CD4-positive, alpha-beta memory T cell (primary cell): ENCODE measurements at regions not wholly inside any gene's neighbourhood (a gene's known extent, or its start where the extent isn't known, plus 50 kb on each side); places are given as distances from the start of the nearest gene placed in this dataset.

ENCODE experiments used
- CTCF ChIA-PET: fragments of 350-600 bp; sonication (Branson Sonifier 250); formaldehyde crosslinking; loops from one replicate; lab custom pipeline; 2021; ENCODE audit warnings: inconsistent platforms; ENCODE audit not compliant: partially characterized antibody; lab: Charles Lee
- POLR2A ChIA-PET: fragments of 350-600 bp; sonication (Branson Sonifier 250); formaldehyde crosslinking; loops from one replicate; lab custom pipeline; 2021; ENCODE audit not compliant: partially characterized antibody; lab: Charles Lee
- DNase-seq, 5 donors: peaks; one replicate each; pipeline versions ENCODE4 v3.0.0 to v3.0.0-alpha.2; 2020 to 2022; ENCODE audit warnings: mixed read lengths in 1 of 5
- H3K27ac ChIP-seq: one replicate; pipeline ENCODE4 v1.7.0; 2013; ENCODE audit warnings: low read depth, low read length
- H3K27me3 ChIP-seq: 2 replicates; pipeline ENCODE4 v1.7.0; 2013; ENCODE audit warnings: mild to moderate bottlenecking, low read length, moderate library complexity; ENCODE audit not compliant: insufficient read depth
- H3K36me3 ChIP-seq: 2 replicates; pipeline ENCODE4 v1.7.0; 2013; ENCODE audit warnings: mild to moderate bottlenecking, low read length, moderate library complexity; ENCODE audit not compliant: insufficient read depth
- H3K4me1 ChIP-seq: 2 replicates; pipeline ENCODE4 v1.7.0; 2013; ENCODE audit warnings: mild to moderate bottlenecking, low read length, moderate library complexity; ENCODE audit not compliant: insufficient read depth
- H3K4me3 ChIP-seq, 2 donors: one replicate each; pipeline ENCODE4 v1.7.0; 2013; ENCODE audit warnings: low read length in 2 of 2, mild to moderate bottlenecking in 1 of 2
- H3K9me3 ChIP-seq, 2 donors: one replicate each; pipeline ENCODE4 v1.7.0; 2013; ENCODE audit warnings: low read length in 2 of 2, control low read depth in 1 of 2; ENCODE audit not compliant: control insufficient read depth in 1 of 2
- H3K27ac Mint-ChIP-seq, 7 donors: one replicate each; pipeline ENCODE4 v1.8.0; 2020 to 2021; ENCODE audit warnings: mixed read lengths in 7 of 7, mild to moderate bottlenecking in 6 of 7, inconsistent platforms in 3 of 7, moderate library complexity in 3 of 7
- H3K27me3 Mint-ChIP-seq, 2 donors: one replicate each; pipeline ENCODE4 v1.8.0; 2020 to 2021; ENCODE audit warnings: mixed read lengths in 2 of 2
- H3K36me3 Mint-ChIP-seq, 2 donors: one replicate each; pipeline ENCODE4 v1.8.0; 2020 to 2021; ENCODE audit warnings: mixed read lengths in 2 of 2, inconsistent platforms in 1 of 2, mild to moderate bottlenecking in 1 of 2
- H3K4me1 Mint-ChIP-seq, 4 donors: one replicate each; pipeline ENCODE4 v1.8.0; 2020 to 2021; ENCODE audit warnings: mixed read lengths in 4 of 4, mild to moderate bottlenecking in 1 of 4
- H3K4me3 Mint-ChIP-seq, 8 donors: one replicate each; pipeline ENCODE4 v1.8.0; 2020 to 2021; ENCODE audit warnings: mixed read lengths in 8 of 8, mild to moderate bottlenecking in 7 of 8, moderate library complexity in 6 of 8, inconsistent platforms in 3 of 8
- H3K9me3 Mint-ChIP-seq, 8 donors: one replicate each; pipeline ENCODE4 v1.8.0; 2020 to 2021; ENCODE audit warnings: mixed read lengths in 8 of 8, mild to moderate bottlenecking in 5 of 8, inconsistent platforms in 3 of 8, moderate library complexity in 1 of 8
- intact Hi-C: fragments of 100-400 bp; cut with micrococcal nuclease; formaldehyde crosslinking; loops from one replicate; pipeline ENCODE4 v1.15.1; 2023

DNA sequence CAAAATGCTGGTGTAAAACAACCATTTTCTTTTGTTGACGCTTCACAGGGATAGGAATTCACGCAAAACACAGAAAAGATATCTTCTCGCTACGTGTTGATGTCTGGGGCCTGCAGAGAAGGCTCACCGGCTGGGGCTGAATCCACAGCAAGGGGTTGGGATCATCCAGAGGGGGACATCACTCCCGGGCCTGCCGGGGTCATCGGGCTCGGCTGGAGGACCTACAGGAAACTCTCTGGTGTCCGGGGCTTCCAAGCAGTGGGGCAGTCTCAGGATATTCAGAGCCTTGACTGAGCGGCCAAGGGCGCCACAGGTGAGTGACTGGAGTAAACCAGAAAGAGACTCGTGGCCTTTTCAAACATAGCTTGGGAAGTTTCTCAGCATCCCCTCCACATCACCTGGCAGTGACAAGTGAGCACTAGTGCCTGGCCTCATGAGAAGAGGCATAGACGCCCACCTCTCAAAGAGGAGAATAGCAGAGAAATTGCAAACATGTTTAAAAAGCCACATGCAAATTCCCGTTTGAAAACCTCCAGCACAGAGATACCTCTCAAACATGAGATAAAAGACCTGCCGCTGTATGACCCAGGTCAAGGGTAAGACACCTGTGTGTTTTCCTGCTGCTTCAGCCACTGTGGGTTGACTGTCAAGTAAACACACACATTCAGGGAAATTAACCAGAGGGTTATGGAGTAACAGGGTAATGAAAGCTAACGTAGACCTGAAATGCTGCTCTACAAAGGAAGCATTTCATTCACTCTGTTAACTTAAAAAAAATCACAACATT, 50.8 kb upstream of the SIMC1 start:
- Histone ChIP-seq H3K27ac (no peak overlapping the region), H3K36me3 (no peaks in the 10 kb centered on the region), H3K4me1 (no peaks in the 10 kb centered on the region), H3K27me3 (no peaks in the 10 kb centered on the region), H3K4me3 (no peak overlapping the region), H3K9me3 (no peaks in the 10 kb centered on the region)
- peak overlapping the region in 1 of 7 donors; percentile 31 for H3K27ac Mint-ChIP-seq
- intact Hi-C loops = no loop called here
- H3K4me1 Mint-ChIP-seq = no peaks in the 10 kb centered on the region
- H3K4me3 Mint-ChIP-seq = no peak overlapping the region
- H3K9me3 Mint-ChIP-seq = no peaks in the 10 kb centered on the region
- POLR2A ChIA-PET = no interaction called here
- CTCF ChIA-PET = no interaction called here
- H3K27me3 Mint-ChIP-seq = peaks cover 0 to under 1% of the 10 kb centered on the region in 2 donors
- no peak for DNase-seq
- H3K36me3 Mint-ChIP-seq = no peaks in the 10 kb centered on the region

DNA sequence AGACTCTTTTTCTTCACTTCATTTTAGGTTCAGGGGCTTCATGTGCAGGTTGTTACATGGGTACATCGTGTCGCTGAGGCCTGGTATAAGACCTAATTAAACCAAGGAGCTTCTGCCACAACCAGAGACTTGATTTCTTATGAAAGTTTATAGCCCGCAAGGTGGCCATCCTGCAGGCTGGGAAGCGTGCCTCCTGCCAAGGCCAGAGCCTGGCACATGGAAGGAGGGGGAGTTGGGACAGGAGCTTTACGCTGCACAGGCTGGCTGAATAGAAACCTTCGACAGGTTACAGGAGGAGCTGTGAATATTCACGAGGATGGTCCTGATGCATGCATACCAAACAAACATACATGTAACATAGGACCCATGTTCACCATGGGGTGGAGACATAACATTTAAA, 50.1 kb upstream of the SIMC1 start:
- Mint-ChIP-seq H3K27ac (no peak overlapping the region), H3K9me3 (no peaks in the 10 kb centered on the region), H3K4me3 (no peak overlapping the region), H3K36me3 (no peaks in the 10 kb centered on the region), H3K4me1 (no peaks in the 10 kb centered on the region), H3K27me3 (no peaks in the 10 kb centered on the region)
- CTCF ChIA-PET = no interaction called here
- Histone ChIP-seq H3K27ac (no peak overlapping the region), H3K27me3 (no peaks in the 10 kb centered on the region), H3K4me3 (no peak overlapping the region), H3K9me3 (no peaks in the 10 kb centered on the region), H3K4me1 (no peaks in the 10 kb centered on the region), H3K36me3 (no peaks in the 10 kb centered on the region)
- intact Hi-C loops = no loop called here
- POLR2A ChIA-PET = no interaction called here
- DNase-seq = no peak
